GF-D8 (cell line): ENCODE measurements at regions not wholly inside any gene's neighbourhood (a gene's known extent, or its start where the extent isn't known, plus 50 kb on each side); places are given as distances from the start of the nearest gene placed in this dataset.
"Not testable (repeated sequence)": the region's sequence is repeated elsewhere in the genome, so short reads cannot be mapped to it uniquely, and the experiment has no call there.

ENCODE experiments used
- DNase-seq: peaks from one replicate; lab custom pipeline; 2025; lab: John Stamatoyannopoulos, UW

GRCh38 chr3:35401671-35402070 lies 237.7 kb upstream of the ARPP21 start:
- DNase-seq, result no peak

- no peak for DNase-seq
Observed at GRCh38 chr3:35404571-35404970, 234.8 kb upstream of the ARPP21 start.

DNA sequence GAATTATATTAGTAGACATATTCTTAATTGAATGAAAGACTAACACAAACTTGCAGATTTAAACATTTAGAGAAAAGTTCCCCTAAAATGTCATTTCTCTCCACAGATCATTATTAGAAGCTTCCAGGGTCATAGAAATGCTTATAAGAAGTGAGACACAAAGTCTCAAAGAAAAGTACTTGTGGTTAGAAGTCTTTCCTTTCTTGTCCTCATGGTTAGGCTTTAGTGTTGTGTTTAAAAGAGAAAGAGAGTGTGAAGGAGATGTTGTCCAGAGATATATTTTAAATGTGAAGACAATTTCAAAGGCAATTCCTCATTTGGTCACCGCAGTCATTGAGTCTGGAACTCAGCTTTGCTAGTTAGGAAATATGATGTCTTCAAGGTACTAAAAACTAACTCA lies 230.4 kb upstream of the ARPP21 start:
- DNase-seq, result no peak

DNA sequence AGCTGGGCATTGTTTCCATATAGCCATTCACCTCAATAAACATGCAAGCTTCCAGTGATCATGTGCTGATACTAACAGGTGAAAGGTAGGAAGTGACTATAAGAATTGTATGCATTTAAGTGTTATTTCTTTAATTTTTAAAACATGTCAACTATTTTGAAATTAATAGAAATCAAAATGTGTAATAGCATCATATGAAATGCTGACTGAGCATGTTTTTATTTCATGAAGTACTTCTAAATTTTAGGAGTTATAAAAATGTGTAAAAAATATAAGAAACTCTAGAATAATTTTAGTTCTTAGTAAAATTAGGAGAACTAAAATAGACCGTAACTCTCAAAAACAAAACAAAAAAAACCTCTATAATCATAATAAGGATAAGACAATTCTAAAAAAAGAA lies 229.3 kb upstream of the ARPP21 start:
- DNase-seq, result no peak

- DNase-seq, result no peak
Observed at GRCh38 chr3:35413483-35413882, 225.8 kb upstream of the ARPP21 start.

GRCh38 chr3:35417080-35417479 lies 222.2 kb upstream of the ARPP21 start:
- DNase-seq, result no peak

DNA sequence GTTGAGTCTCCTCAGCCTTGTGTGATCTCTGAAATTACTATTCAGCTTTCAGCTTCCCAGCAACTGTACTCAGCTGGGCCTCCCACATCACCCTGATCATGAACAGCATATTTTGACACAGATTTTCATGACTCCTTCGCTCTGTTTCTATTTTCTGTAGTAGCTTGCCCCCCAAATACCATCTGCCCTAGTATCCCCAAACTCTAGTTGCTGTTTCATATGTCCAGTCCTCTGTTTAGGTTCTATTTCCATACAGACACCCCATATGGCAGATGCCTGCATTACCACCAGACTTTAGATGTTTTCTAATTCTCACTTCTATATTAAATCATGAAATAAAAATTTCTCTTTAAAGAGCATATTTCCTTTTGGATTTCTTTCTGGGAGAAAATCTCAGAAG lies 217.2 kb upstream of the ARPP21 start:
- no peak for DNase-seq

DNA sequence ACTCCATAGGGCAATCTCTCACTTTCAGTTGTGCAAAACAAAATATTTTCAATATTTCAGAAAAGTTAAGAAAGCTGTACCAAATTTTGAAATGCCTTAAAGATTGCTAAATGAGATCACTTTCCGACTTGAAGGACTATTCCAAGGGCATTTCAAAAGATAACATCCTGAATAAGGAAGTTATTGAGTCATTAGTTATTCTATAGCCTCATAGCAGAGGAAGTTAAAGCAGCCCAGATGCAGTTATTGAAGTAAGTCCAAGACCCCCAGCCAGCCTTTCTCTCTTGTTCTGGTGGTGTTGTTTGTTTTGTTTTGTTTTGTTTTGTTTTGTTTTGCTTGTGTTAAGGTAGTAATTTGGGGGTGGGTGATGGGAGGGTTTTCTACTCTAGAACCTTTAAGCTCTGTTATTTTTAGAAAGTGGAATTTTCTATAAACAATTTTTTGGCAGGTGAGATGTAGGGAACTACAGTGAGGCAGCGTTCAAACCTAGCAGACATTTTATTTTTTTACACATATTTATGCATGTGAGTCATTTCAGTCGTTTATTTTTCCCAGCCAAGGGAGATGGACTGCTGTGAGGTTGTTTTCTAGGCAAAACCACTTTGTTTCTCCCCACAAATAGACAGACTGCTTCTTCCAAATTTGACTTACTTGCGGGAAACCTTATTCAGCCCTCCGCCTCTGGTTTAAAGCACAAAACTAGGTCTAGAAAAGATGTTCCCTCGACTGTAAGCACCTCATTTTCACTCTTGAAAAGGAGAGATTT lies 216.3 kb upstream of the ARPP21 start:
- no peak for DNase-seq

DNA sequence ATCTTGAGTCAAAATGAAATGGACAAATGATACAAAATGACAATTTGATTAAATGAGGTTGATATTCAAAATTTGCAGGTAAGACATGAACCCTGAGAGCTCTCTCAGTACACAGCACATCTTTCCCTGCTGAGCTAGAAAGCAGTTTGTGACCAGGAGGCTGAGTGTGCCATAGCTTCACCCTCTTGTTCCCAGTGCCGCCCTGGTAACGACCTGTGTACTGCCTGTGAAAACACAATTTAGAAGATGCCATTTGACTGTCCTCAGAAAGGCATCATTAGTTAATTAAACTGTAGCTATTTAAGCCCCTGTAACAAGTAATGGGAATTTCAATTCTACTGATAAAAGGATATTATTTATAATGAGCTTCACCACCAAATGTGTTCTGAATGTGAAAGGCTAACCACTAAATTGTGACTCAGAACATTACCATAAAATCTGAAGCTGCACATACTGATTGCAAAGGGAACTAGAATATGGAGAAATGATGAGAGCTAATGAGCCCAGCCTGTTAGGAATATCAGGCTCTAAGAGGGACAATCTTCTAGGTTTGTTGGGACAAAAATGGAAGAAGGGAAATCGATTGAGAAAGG lies 212.9 kb upstream of the ARPP21 start:
- DNase-seq, result no peak

DNA sequence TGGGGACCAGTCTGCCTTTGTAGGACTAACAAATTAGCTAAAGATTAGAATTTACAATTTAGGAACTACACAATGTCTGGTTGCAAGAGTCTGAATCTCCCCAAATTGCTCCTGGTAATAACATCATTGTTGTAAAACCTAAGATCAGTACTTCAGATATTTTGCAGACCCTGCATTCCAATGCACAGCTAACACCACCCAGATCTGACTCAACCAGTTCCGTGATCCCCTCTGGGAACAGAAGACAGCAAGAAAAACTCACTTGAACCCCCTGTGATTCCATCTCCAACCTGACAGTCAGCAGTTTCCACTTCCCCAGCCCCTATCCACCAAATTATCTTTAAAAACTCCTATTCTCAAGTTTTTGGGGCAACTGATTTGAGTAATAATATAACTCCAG lies 201.9 kb upstream of the ARPP21 start:
- no peak for DNase-seq

- no peak for DNase-seq
Observed at GRCh38 chr3:35438101-35438500, 201.2 kb upstream of the ARPP21 start.

DNA sequence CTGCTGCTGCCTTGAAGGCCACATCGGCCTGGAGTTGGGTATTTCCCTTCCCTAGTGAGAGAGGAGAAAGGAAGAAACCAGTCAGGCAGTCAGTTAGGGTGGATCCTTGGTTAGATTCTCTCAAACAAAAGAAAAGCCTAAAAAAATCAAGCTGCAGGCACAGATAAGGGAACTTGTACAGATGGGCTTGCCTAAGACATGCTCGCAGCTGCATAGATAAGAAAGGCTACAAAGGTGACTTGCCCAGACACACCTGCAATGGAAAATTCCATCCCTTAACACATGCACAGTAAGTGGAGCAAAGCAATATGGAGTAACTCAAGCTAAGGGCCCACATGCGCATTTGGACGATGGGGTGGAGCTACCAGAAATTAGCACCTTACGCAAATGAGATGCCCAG lies 199.7 kb upstream of the ARPP21 start:
- no peak for DNase-seq

GRCh38 chr3:35440826-35441225 lies 198.5 kb upstream of the ARPP21 start:
- DNase-seq, result no peak

- DNase-seq, result no peak
Observed at GRCh38 chr3:35446896-35447295, 192.4 kb upstream of the ARPP21 start.

GRCh38 chr3:35448121-35448520 lies 191.2 kb upstream of the ARPP21 start:
- no peak for DNase-seq

GRCh38 chr3:35448681-35449080 lies 190.6 kb upstream of the ARPP21 start:
- no peak for DNase-seq

DNA sequence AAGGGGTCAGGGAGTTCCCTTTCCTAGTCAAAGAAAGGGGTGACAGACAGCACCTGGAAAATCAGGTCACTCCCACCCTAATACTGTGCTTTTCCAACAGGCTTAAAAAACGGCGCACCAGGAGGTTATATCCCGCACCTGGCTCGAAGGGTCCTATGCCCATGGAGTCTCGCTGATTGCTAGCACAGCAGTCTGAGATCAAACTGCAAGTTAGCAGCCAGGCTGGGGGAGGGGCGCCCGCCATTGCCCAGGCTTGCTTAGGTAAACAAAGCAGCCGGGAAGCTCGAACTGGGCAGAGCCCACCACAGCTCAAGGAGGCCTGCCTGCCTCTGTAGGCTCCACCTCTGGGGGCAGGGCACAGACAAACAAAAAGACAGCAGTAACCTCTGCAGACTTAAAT lies 184.5 kb upstream of the ARPP21 start:
- DNase-seq, result not testable (repeated sequence)

GRCh38 chr3:35473956-35474355 lies 165.4 kb upstream of the ARPP21 start:
- DNase-seq, result no peak

- DNase-seq, result not testable (repeated sequence)
Observed at GRCh38 chr3:35482566-35482965, 156.8 kb upstream of the ARPP21 start.

DNA sequence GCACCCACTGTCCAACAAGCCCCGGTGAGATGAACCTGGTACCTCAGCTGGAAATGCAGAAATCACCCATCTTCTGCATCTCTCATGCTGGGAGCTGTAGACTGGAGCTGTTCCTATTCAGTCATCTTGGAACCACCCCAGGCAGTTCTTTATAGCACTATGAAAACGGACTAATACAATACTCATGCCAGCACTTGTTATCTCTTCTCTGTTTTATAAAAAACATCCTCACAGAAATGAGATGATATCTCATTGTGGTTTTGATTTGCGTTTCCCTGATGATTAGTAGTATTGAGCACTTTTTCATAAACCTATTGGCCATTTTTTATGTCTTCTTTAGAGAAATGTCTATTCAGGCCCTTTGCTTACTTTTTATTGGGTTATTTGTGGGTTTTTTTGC lies 156.2 kb upstream of the ARPP21 start:
- DNase-seq, result no peak

DNA sequence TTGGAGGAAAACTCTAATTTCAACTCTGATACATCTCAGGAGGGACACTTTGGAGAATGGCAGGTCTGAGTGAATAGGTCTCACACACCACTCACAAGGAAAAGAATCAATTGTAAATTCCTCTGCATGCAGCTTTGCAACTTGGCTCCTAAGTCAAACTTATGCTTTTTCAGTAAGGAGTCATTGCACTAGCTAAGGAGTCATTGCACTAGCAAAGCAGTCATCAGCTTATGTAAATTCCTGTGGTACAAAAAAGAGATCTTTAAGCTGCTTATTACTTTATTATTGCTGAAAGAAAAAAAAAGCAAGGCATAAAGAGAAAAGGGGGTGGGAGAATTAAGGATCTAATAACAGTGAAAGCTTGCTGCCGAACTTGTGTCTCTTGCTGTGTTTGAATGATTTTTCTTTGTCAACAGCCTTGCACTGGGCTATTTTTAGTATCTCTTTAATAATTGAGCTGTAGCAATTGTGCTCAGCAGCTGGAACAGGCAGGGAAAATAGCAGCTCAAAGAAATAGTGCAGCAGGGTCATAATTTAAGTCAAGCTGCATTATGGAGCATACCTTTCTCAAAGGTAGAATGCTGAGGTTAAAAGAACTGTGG lies 154.3 kb upstream of the ARPP21 start:
- no peak for DNase-seq

GRCh38 chr3:35486295-35486694 lies 153.0 kb upstream of the ARPP21 start:
- DNase-seq, result no peak

DNA sequence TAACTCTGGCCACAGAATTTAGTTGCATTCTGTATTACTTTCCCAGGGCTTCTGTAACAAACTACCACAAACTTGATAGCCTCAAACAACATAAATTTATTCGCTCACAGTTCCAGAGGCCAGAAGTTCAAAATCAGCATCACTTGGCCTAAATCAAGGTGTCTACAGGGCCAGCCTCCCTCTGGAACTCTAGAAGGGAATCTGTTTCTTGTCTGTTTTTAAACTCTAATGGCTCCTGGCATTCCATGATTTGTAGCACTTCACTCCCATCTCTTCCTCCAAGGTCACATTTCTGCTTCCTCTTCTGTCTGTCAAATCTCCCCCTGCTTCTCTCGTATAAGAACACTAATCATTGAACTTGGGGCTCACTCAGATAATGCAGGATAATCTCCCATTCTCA lies 151.9 kb upstream of the ARPP21 start:
- no peak for DNase-seq

GRCh38 chr3:35488526-35488925 lies 150.8 kb upstream of the ARPP21 start:
- DNase-seq, result no peak
